HG03025 (cell line): ENCODE measurements at regions not wholly inside any gene's neighbourhood (a gene's known extent, or its start where the extent isn't known, plus 50 kb on each side); places are given as distances from the start of the nearest gene placed in this dataset.

Source experiments
- ATAC-seq: cut with Tn5 transposase; IDR thresholded peaks from one replicate; pipeline ENCODE4 v1.9.1; 2021; ENCODE audit warnings: mild to moderate bottlenecking, moderate library complexity; ENCODE audit not compliant: unreplicated experiment, low FRiP score

DNA sequence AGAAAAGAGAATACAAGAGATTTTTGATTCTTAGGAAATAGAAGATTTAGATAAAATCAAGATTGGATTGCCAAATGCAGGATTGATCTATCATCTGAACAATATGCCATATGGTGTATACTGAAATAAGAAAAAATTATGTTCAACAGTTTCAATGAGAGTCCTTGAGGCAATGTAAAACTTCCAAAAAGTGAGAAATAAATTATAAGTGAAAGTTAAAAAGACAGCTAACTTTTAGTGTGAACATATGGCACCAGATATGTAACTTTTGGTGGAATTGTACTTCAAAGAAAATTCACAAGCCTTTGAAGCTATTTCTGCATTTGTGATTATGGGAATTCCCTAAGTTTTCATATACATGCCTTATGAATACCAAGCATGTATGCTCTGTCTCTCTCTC, 200.5 kb upstream of the ANO3 start:
- ATAC-seq = no peak

DNA sequence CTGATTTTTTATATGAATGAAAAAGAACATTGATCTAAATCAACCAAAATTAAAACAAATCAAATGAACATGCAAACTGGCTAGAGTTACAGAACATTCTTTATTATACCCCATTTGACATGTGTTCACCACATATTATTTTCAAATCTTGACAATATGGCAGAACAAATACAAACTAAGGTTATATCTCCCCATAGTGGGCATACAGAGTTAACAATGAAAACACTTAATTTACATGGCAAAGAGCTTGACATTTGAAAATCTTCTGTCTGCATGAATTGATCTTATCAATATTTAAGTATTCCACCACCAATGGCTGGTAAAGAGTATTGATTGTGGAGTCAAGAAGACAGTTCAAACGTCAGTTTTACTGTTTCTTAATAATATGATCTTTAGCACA, 197.9 kb upstream of the ANO3 start:
- no peak for ATAC-seq

DNA sequence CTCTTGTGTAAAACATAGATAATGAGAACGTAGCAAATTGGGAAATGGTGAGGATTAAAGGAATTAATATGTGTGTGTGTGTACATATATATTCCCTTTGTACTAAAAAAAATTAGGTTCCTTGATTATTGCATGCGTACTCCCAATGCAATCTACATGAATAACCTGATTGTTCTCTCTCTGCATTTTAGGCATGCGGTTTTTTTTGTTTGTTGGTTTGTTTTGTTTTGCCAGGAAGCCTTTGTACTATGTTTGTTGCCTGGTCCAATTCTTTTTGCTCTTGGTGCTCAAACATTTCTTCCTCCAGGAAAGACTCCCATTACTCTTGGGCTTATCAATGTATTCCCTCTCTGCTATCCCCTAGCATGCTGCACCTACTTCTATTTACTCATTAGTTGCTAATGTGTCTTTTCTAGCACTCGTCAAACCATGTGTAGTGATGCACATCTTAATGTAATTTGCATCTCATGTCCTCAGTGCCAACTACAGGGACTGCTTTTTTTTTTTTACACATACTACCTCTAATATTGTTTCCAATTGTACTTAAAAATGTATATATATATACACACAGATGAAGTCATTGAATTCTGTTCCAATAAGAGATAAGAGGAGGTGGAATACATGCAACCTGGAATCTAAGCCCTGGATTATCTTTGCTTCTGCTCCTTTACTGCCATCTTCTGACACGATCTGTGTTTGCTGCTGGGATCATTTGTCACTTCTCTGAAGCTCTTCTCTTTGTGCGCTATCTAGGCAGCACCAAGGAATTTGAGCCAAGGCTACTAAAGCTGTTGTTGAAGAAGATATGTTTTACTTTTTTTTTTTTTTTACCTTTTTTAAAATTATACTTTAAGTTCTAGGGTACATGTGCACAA, 197.2 kb upstream of the ANO3 start:
- ATAC-seq = no peak

DNA sequence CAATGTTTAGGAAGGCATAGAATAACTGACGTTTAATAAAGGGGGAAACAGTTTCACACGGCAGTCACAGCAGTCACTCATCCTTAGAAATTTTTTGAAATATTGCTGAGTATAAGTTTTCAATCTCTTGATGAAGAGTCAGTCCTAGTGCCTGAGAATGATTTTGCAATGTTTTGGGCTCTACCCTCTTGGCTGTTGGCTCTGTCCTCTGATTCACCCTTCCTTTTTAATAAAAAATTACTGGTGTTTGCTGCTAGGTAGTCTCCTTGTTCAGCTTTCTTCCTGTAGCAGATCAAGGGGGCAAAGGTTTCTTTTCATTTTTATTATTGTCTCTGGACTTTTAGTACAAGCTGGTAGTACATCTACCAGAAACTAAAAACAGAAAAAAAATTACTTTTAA, 194.3 kb upstream of the ANO3 start:
- no peak for ATAC-seq

DNA sequence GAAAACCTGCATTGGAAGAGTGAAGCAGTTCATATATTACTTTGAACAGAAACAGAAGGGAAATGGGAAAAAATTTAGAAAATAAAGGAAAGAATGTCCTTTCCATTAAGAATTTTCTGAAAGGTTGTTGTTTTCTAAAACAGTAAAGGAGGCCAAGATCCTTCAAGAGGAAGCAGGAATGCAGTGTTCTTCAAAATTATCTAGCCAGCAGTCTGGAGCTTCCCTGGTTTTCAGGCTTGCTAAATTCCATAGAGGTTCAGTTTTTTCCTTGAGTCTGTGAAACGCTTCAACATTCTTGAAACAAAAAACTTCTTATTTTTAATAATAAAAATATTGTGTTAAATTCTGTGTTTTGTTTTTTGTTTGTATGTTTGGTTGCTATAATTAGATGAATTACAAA, 189.0 kb upstream of the ANO3 start:
- no peak for ATAC-seq

DNA sequence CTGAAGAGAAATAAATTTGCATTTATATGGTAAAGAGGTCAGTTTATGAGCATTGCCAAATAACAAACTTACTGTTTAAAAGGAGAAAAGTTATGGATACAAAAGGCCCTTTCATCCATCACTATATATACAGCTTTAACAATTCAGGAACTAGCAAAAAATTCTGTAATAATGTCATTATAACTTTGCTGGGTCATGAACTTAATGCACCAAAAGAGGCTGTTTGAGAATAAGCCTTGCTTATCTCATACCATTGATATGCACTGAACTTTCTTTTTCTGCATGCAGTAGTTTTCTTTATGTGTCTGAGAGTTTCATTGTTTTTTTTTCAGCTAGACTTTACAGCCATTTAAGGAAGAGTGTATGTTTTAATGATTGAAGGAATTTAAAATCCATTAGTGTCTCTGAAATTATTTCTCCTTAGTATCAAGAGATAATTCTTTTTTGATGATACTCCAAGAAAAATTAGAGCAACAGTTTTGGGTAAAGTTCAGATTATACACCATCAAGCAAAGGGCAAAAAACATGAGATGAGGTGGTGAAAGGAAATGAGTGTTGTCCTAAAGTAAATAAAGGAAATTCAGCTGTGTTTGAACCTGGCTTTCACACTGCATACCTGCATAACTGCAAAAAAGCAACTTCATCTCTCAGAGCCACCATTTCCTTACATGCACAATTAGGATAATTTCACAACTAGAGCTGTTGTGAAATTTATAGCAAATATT, 188.2 kb upstream of the ANO3 start:
- no peak for ATAC-seq

DNA sequence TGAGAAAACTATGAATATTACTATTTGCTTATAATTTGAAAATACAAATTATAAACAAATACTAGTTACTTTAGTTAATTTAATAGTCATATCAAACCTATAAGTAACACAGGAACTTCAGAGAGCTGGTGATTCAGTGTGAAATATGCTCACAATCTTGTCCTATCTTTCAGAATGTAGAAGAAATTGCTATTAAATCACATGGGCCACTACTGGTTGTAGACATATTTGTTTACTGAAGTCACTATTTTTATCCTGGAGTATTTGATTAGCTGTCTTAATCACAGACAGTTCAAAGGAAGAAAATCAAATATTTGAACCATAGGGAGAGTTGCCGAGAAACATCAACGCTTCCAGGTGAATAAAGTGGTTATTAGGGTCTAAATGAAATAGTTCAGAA, 187.6 kb upstream of the ANO3 start:
- no peak for ATAC-seq

DNA sequence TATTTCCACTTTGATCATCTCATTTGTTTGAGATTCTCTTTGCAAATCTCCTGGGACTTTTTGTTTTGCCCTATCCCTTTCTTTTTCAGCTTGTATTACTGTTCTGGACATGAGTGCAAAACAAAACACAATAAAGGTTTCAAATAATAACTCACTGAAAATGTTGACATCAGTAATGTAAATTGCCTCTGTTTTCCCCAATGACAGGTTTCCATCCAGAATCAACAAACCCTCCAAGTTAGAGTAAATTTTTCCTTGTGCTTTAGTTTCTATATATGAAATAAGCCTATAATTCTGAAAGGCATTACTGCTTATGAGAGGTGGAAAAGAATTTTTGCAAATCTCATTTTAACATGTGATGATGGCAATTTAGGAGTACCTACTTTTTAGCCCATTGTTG, 187.0 kb upstream of the ANO3 start:
- no peak for ATAC-seq

DNA sequence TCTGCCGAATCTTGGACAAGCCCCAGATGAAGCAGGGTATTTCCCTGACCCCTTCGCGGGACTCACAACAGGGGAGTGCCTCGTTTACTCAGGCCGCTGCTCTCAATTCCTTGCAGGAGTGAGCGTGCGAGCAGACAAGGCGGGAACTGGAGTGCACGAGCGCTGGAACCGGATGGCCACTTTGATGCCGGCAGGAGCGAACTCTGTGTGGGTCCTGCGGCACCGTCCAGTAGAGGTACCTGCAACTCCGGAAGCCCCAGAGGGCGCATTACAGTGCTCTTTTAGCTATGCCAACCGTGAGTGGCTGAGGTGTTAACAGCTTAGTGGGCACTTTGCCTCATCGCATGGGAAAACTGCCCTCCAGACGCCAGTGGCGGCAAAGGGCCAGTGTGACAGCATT, 182.3 kb upstream of the ANO3 start:
- no peak for ATAC-seq

DNA sequence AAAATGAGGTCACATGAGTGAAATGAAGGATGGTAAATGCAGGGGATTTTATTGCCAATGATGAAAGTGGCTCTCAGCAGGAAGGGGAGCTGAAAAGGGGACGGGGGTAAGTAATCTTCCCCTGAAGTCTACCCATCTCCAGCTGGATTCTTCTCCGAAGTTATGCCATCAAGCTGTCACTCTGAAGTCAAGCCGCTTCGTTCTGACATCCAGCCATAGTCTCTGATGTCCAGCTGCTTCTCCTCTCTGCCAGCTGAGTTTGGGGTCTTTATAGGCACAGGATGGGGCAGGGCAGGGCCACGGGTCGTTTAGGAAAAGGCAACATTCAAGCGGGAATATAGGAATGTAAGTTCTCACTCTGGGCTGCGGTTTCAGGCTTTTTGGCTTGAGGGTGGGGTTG, 181.9 kb upstream of the ANO3 start:
- ATAC-seq = no peak

DNA sequence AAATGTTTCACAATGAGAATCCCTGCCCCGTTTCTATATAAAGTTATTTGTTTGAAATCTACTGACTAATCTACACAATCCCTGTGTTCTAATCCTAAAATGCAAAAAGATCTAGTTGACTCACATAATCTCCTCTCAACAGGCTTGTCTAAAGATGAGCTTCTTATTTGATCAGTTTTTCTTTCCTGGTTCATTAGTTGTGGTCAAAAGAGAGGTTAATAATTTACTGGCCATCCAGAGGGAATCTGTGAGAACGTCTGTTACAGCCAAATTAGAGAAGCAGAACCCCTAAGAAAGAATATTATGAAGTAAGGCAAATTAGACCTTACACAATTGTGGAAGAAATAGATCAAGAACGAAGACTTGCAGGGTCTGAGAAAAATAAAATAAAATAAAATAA, 173.7 kb upstream of the ANO3 start:
- no peak for ATAC-seq

DNA sequence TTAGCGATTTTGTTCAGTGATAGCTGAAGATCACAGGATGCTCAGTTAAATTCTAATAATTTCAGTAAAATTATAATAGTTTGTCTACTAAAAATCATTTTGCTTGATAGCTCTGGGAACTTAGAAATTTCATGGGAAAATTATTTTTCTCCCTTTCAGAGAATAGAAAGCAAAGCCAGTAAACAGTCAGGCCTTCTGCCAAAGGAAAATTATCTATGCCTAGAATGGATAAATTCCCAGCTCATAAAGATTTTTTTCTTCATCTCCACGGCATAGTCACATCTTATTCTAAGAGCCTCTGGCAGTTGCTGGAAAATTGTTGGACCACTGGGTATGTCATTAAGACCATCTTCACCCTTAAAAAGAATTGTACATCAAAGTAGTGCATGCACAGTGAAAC, 169.6 kb upstream of the ANO3 start:
- ATAC-seq = no peak

DNA sequence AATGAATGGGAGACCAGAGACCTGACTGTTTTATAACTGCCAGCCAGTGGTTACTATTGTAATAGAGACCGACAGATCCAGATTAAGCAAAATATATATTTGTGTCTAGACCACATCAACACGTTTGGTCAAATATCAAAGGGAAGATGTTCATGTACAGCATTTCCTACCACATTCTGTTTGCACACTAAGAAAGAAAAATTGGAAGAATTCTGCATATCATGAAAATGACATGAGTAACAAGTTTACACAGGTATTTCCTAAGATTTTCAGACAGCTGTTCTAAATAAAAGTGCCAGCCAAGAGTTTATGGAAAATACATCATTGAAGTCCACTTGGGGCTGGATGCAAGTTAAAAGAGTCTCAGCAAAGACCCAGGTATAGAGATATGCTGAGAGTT, 145.5 kb upstream of the ANO3 start:
- no peak for ATAC-seq

DNA sequence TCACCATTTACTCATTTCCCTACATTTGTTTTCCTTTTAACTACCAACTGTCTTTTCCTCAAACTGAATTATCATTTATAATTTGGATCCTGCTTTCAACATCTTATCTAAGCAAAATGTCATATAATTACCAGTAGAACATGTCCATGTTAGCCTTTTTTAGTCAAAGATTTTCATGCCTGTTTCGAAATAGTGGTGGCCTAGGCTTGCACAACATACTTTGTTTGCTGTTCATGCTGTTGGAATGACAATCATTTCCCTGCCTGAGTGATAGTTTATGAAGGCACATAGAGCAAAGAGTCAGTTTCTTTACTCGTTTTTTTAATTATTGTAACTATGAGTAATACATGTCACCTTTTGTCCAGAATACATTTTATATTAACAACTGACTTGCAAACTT, 144.3 kb upstream of the ANO3 start:
- no peak for ATAC-seq

DNA sequence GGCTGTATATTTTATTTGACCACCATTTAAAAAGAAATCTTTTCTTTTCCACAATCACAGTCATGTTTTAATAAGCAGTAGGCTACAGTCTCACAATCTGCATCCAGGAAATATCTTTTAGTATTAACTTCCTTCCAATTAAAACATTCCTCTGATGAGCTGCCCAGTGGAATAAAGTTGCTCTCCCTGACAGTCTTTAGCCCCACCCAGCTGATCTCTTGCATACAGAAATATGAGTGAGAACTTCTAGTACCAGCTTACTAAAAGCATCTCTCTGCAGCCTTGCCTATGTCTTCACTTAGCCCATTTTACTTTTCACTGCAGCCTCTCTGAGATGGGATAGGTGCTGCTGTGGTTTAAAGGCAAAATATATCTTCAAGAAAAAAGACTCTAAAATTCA, 143.4 kb upstream of the ANO3 start:
- ATAC-seq = no peak

DNA sequence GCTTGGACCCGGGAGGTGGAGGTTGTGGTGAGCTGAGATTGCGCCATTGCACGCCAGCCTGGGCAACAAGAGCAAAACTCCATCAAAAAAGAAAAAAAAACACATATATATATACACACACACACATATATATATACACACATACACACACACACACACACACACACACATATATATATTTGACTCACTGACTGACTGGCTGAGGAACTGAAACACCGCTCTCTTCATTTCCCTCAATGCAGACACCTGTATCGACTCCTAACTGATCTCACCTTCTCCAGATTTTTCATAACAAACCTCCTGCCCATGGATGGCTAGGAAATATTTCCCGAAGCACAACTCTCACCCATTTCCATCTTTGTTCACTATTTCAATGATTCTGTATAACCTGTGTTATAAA, 140.7 kb upstream of the ANO3 start:
- peak; percentile 81 for ATAC-seq

DNA sequence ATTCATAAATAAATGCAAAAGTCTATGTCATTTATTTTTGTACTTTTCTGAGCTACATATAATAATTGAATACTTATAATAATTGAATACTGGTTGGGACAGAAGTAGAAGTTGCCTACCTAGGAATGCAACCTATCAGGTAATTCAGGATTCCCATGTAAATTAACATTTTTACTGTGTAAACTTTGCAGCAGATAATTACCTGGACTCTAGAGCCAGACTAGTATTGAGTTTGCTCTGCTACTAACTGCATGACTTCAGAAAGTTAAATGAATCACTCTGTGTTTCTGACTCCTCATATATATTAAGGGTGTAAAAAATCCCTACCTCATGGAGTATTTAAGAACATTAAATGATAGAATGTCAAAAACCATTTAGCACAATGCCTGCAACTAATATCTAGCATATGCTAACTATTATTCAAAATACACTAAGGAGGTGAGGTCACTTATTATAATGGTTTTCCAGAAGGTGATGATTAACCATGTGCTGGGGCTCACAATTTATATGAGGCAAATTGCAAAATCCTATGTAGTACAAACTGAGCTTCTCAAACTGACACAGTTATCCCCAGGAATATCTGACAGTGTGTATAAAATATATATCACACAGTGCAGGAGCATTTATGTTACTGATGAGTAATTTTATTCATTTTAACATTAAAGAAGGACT, 138.1 kb upstream of the ANO3 start:
- ATAC-seq = no peak

DNA sequence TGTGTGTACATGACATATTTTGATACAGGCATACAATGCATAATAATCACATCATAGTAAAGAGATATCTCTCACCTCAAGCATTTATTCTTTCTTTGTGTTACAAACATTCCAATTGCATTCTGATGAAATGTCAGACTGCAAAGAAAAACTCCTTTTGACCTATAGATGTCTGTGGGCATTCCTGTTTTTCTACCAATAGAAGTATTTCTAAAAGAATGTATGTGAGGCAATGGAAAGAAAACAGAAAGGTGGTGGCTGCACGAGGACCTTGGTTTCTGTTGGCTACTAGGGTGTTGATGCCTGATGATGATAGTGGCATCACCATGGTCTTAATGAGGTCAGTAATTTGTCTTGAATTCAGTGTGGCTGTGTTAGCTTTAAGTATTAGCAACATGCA, 137.0 kb upstream of the ANO3 start:
- no peak for ATAC-seq

DNA sequence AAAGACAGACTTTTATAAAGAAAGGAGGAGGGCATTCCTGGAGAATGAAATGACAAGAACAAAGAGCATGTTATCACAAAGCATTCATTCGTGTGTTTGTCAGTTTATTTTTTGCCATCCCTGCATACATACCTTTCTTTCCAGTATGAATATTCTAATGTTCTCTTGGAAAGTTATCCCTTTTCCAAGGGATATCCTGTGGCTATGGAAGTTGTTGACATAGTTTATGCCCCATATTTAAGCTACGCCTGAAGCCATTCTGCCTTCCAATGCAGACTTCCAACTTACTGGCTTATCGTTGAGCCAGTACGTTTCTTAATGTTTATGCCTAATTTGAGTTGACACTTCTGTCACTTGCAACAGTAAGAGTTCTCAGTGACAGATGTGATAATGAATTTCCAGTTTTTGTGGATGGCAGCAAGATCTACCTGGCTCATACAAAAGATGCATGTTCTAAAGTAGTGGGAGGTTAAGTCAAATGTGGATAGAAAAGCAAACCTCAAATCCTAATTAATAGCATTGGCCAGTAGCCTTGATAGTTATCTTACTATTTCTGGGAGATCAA, 133.3 kb upstream of the ANO3 start:
- no peak for ATAC-seq

DNA sequence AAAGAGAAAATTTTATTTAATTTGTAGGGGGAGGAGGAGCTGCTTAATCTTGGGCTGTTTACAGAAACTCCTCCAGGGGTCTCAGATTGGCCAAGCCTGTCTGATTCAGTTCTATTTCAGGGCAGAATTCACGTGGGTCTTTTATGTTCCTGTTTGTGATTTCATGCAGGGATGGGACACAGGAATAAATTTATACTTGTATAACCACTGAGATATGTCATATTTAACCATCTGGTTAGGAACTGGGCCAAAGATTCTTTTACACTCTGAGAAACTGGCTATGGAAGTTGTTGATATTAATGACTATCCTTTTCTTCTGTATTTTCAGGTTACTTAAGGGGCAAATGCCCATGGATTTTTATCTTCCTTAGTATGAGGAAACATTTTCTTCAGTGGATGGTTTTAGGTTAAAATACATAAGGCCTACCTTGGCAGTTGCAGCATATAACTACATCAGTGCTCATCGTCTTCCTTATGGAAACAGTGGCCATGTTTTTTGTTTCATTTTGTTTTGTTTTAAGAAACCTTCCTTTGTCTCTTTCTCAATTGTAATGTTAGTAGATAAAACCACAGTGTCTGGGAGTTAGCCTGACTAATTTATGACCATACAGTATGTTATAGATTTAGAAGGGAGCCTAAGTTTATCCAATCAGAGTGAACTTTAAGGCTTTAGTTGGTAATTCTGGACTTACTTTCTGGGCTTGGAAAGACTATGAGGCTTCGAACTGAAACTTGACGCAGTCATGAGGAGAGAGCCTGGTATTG, 132.4 kb upstream of the ANO3 start:
- no peak for ATAC-seq

DNA sequence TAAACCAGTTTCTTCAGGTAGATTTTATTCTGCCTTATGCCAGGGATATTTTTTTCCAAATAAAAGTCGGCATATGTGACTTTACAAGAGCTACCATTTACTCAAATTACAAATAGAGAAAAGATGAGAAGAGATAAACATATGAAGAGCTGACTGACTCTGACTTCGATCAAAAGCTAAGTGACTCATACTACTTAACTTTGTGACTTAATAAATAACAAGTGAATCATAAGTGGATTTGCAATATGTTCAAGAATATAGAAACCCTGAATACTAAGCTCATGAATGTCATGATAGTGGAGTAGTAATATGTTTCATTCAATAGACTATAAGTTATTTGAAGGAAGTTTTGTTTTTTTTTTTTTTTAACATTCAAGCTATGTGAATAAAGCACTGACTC, 130.5 kb upstream of the ANO3 start:
- ATAC-seq = no peak
